Fibroblast of mammary gland (primary cell): ENCODE measurements at regions not wholly inside any gene's neighbourhood (a gene's known extent, or its start where the extent isn't known, plus 50 kb on each side); places are given as distances from the start of the nearest gene placed in this dataset.

Source experiments
- DNase-seq: peaks from one replicate; pipeline ENCODE4 v3.0.0-alpha.2; 2010; ENCODE audit warnings: low read depth
- H3K4me3 ChIP-seq: 2 replicates; pipeline ENCODE4 v1.5.1; 2011; ENCODE audit warnings: low read depth, mild to moderate bottlenecking, low read length, moderate library complexity; ENCODE audit not compliant: control insufficient read depth
- CTCF ChIP-seq: conservative IDR thresholded peaks from 2 replicates; pipeline ENCODE4 v1.5.1; 2011; ENCODE audit warnings: low read depth, low read length, inconsistent platforms; ENCODE audit not compliant: control insufficient read depth, insufficient read depth

DNA sequence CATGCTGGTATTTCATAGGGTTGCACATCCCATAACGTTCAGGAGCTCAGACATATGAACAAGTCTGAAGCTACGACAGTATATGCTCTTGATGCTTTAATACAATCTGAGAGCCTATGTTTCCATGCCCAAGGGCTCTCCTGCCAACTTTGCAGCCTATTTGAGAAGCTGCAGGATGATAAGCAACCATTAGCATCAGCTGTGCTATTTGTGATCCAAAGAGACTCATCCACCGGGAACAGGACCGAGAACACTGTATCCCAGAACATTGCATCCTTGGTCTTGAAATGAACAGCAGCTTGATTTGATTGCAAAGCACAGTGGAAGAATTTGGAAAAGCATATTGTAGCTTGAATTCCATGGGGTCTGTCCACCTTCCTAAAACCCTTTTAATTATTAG is 156.2 kb upstream of the PTER start:
- DNase-seq, result no peak
- no peak for TF ChIP-seq CTCF
- H3K4me3 ChIP-seq, result no peak overlapping the region

- DNase-seq, result no peak
- no peak overlapping the region for H3K4me3 ChIP-seq
- no peak for TF ChIP-seq CTCF
Observed at GRCh38 chr10:16292366-16292765, 144.4 kb upstream of the PTER start.

- DNase-seq, result no peak
- TF ChIP-seq CTCF, result no peak
- H3K4me3 ChIP-seq, result no peak overlapping the region
Observed at GRCh38 chr10:16297069-16297468, 139.7 kb upstream of the PTER start.

- no peak for DNase-seq
- H3K4me3 ChIP-seq, result no peak overlapping the region
Observed at GRCh38 chr10:16297642-16298041, 139.2 kb upstream of the PTER start.

DNA sequence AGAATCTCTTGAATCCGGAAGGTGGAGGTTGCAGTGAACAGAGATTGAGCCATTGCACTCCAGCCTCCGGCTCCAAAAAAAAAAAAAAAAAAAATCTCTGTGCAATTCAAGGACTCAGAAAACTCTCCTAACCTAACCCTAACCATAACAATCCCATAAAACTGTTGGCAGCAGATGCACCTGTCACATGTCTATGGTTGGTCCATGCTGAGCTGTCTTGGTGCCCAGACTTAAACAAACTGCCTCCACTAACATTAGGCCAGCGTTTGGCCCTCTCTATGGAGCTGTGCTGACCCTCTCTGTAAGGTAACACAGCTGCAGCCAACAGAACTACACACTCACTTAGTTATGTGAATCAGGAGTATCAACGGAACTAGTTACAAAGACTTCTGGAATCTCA is 132.5 kb upstream of the PTER start:
- no peak overlapping the region for H3K4me3 ChIP-seq
- DNase-seq, result no peak
- TF ChIP-seq CTCF, result no peak

More at GRCh38 chr10:16297642-16298041, 139.2 kb upstream of the PTER start:
- TF ChIP-seq CTCF, result no peak

- DNase-seq, result no peak
- TF ChIP-seq CTCF, result no peak
- no peak overlapping the region for H3K4me3 ChIP-seq
Observed at GRCh38 chr10:16310440-16310839, 126.4 kb upstream of the PTER start.

GRCh38 chr10:16314259-16314658 is 122.6 kb upstream of the PTER start:
- TF ChIP-seq CTCF, result no peak
- no peak overlapping the region for H3K4me3 ChIP-seq
- no peak for DNase-seq
